Ovary (tissue), 7 donors: ENCODE measurements at regions not wholly inside any gene's neighbourhood (a gene's known extent, or its start where the extent isn't known, plus 50 kb on each side); places are given as distances from the start of the nearest gene placed in this dataset.

Experiments
- DNase-seq, 5 donors: peaks; one replicate each; pipeline ENCODE4 v3.0.0-alpha.2; 2019 to 2020
- H3K27ac ChIP-seq, 2 donors: fragments of 200-600 bp; one replicate each; pipeline versions ENCODE4 v1.5.1 to v1.8.0; 2019 to 2022
- H3K27me3 ChIP-seq: fragments of 200-600 bp; one replicate; pipeline ENCODE4 v1.8.0; 2022
- H3K36me3 ChIP-seq: fragments of 200-600 bp; sonication (generic); one replicate; pipeline ENCODE4 v1.5.1; 2019
- H3K4me1 ChIP-seq: one replicate; pipeline ENCODE4 v1.8.1; 2013; ENCODE audit warnings: mild to moderate bottlenecking, moderate library complexity; ENCODE audit not compliant: insufficient read depth
- H3K4me3 ChIP-seq: fragments of 200-600 bp; sonication (generic); one replicate; pipeline ENCODE4 v1.5.1; 2017
- H3K9me3 ChIP-seq, 2 donors: fragments of 200-600 bp in 1 of 2; sonication (generic) in 1 of 2; one replicate each; pipeline versions ENCODE4 v1.5.1 to v1.8.1; 2013 to 2019; ENCODE audit warnings: mild to moderate bottlenecking in 1 of 2, moderate library complexity in 1 of 2
- EP300 ChIP-seq: sonication (generic); formaldehyde crosslinking; IDR thresholded peaks from one replicate; pipeline ENCODE4 v1.6.1; 2017; ENCODE audit warnings: antibody characterized with exemption
- POLR2A ChIP-seq: fragments of 450-650 bp; IDR thresholded peaks from one replicate; pipeline ENCODE4 v1.6.1; 2017; ENCODE audit warnings: antibody characterized with exemption, mild to moderate bottlenecking, moderate library complexity
- WGBS, 3 donors: extraction: QIAGEN DNeasy Blood & Tissue Kit in 1 of 3; methylation state at CpG; one replicate each; pipeline versions ENCODE4 v1.1.5 to v1.1.7; 2013 to 2017; 5-methylcytosine and 5-hydroxymethylcytosine counted together
- intact Hi-C, 4 donors: fragments of 100-400 bp; cut with DNase I; formaldehyde crosslinking; loops; one replicate each; pipeline versions ENCODE4 v1.11.0 to v1.15.1; 2022 to 2023
- TF ChIP-seq, protein P1 (sequence below), 3 donors: fragments of 450-650 bp in 2 of 3; fragments of 200-600 bp in 1 of 3; IDR thresholded peaks; one replicate each; pipeline versions ENCODE4 v1.5.1 to v1.8.0; 2016 to 2022; ENCODE audit warnings: antibody characterized with exemption in 3 of 3, mild to moderate bottlenecking in 1 of 3
- donor health status: DM: no; HTN: no; CAD: no; lungs with moderate emphysema.
- donor health status: DM: no; HTN: no; CAD: no.
- donor health status: Bipolar disorder and iron deficiency.
- donor health status: DM: no; HTN: no; CAD: no.
- donor health status: DM: yes; HTN: yes; CAD: no.

DNA sequence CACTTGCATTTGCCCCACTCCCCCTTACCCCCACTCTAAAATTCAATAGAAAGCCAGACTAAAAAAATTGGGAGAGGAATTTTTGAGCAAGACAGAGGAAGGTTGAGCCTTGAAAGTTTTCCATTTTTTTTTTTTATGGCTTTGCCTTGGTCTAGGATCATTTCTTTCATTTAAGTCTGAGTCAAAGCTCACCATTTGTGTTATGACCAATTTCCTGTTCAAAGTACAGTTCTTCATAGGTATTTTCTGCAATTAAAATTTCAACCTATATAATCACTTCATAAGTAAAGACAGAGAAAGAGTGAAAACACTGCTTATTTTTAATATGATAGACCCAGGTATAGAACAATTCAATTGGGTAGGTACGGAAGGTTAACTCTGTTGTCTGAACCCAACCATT lies 436.6 kb upstream of the ADGRL2 start:
- WGBS, 3 donors, result 90 to 100% (median 98%) methylated on average over 1 of the region's 1 CpG
- TF ChIP-seq POLR2A (no peak), EP300 (no peak)
- TF ChIP-seq, protein P1, sequence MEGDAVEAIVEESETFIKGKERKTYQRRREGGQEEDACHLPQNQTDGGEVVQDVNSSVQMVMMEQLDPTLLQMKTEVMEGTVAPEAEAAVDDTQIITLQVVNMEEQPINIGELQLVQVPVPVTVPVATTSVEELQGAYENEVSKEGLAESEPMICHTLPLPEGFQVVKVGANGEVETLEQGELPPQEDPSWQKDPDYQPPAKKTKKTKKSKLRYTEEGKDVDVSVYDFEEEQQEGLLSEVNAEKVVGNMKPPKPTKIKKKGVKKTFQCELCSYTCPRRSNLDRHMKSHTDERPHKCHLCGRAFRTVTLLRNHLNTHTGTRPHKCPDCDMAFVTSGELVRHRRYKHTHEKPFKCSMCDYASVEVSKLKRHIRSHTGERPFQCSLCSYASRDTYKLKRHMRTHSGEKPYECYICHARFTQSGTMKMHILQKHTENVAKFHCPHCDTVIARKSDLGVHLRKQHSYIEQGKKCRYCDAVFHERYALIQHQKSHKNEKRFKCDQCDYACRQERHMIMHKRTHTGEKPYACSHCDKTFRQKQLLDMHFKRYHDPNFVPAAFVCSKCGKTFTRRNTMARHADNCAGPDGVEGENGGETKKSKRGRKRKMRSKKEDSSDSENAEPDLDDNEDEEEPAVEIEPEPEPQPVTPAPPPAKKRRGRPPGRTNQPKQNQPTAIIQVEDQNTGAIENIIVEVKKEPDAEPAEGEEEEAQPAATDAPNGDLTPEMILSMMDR (IDR thresholded peaks at IDR 0.05), result no peak
- no peak overlapping the region for H3K4me3 ChIP-seq
- H3K36me3 ChIP-seq, result no peaks in the 10 kb centered on the region
- no peak overlapping the region for H3K27ac ChIP-seq
- no peaks in the 10 kb centered on the region for H3K27me3 ChIP-seq
- intact Hi-C loops, result no loop called here
- no peaks in the 10 kb centered on the region for H3K4me1 ChIP-seq
- no peak for DNase-seq
- H3K9me3 ChIP-seq, result no peaks in the 10 kb centered on the region

DNA sequence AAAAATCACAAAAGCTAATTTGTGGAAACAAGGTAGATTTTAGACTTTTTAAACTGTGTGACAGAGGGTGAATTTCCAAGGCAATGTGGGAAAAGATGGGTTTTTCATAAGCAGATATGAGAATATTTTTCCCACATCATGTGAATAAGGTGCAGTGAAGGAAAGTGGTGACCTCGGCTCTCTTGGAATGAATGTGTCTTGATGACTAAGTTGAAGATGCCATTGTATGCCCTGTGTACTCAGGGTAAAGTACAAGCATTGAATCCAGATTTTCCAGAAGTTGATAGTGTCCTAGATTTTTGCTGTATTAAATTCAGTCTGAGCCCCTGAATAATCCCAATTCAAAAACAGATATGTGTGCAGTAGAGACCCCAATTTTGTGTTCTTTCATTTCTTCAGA lies 442.6 kb upstream of the ADGRL2 start:
- no peaks in the 10 kb centered on the region for H3K9me3 ChIP-seq
- no peak overlapping the region for H3K4me3 ChIP-seq
- no peaks in the 10 kb centered on the region for H3K4me1 ChIP-seq
- WGBS, 3 donors, result 86 to 88% (median 86%) methylated on average over 1 of the region's 1 CpG
- intact Hi-C loops, result no loop called here
- no peaks in the 10 kb centered on the region for H3K36me3 ChIP-seq
- H3K27me3 ChIP-seq, result no peaks in the 10 kb centered on the region
- no peak for DNase-seq
- no peak overlapping the region for H3K27ac ChIP-seq
- TF ChIP-seq EP300 (no peak), POLR2A (no peak)
- TF ChIP-seq, protein P1 (IDR thresholded peaks at IDR 0.05), result no peak

DNA sequence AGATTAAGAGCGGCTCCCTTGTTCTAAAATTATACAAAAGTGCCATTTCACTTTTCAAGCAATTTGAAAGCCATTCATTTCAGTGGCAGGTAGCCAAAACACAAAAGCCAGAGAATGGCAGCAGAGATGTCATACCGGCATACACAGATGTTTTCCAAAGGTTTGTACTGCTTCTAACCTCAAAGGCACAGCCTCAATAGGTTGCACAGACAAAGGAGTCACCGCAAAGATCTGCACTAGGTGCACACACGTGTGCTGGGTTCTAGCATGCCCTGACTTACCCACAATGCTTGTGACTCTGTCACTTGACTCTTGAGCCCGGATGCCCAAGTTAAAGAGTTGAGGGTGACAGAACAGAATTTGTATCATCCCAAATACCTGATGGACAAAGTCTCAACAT lies 448.9 kb upstream of the ADGRL2 start:
- Histone ChIP-seq H3K36me3 (no peaks in the 10 kb centered on the region), H3K27me3 (no peaks in the 10 kb centered on the region), H3K27ac (no peak overlapping the region), H3K9me3 (no peaks in the 10 kb centered on the region), H3K4me3 (no peak overlapping the region), H3K4me1 (no peaks in the 10 kb centered on the region)
- intact Hi-C loops, result no loop called here
- TF ChIP-seq EP300, result no peak
- no peak for DNase-seq
- WGBS, 3 donors, result 87 to 91% (median 90%) methylated on average over 5 of the region's 5 CpGs

DNA sequence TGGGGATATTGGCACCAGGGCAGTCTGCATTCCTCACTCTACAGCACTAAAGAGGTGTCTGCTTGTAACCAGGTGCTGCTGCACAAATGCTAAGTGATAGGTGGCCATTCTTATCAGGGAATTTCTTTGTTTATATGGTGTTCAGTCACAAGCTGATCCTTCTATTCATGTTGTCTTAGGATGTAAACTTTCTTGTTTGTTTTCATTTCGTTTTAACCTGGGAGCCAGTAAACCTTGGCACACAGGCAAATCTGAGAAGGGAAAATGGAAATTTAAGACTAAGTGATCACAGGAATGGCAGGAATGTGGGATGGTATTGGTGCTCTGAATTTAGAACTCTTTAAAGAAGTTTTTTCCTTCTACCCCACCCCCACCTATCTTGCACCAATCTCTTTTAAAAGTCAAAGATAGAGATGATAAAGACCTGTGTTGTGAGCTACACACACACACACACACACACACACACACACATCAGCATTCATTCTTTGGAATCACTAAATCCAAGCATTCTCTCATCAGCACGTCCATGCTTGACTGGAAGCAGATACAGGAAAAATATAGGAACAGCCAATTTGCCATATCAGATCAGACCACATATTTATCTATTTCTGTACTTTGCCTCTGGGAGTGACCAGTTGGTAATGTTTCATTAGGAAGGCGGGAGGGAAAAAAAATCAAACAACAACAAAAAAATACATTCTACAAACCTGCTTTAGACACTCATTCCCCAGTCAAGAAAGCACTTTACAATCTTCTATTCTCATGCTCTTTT lies 451.4 kb upstream of the ADGRL2 start:
- H3K9me3 ChIP-seq, result no peaks in the 10 kb centered on the region
- TF ChIP-seq POLR2A (no peak), EP300 (no peak)
- TF ChIP-seq, protein P1 (IDR thresholded peaks at IDR 0.05), result no peak
- no peak overlapping the region for H3K27ac ChIP-seq
- DNase-seq, result no peak
- no peak overlapping the region for H3K4me3 ChIP-seq
- 70 to 75% (median 72%) methylated on average over 3 of the region's 3 CpGs for WGBS, 3 donors
- H3K27me3 ChIP-seq, result no peaks in the 10 kb centered on the region
- H3K36me3 ChIP-seq, result no peaks in the 10 kb centered on the region
- H3K4me1 ChIP-seq, result no peaks in the 10 kb centered on the region
- intact Hi-C loops, result no loop called here

DNA sequence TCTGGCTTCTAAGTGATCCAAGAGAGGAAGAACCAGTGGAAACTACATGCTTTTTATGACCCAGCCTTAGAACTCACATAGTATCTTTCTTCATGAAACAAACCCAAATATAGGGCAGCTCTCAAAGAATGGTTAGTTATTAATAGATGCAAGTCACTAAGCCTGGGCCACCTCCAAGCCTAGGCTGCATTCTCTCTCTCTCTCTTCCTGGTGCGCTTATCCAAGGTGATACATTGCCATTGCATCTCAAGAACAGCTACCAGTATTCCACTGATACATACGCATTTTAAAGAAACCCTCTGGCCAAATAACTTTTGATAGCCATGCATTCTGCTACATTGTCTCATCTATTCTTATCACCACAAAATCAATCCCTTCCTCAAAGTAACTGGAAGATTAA lies 455.6 kb upstream of the ADGRL2 start:
- intact Hi-C loops, result no loop called here
- Histone ChIP-seq H3K36me3 (no peaks in the 10 kb centered on the region), H3K27ac (no peak overlapping the region), H3K4me3 (no peak overlapping the region), H3K4me1 (no peaks in the 10 kb centered on the region), H3K9me3 (no peaks in the 10 kb centered on the region), H3K27me3 (no peaks in the 10 kb centered on the region)
- WGBS, 3 donors, result 92 to 99% (median 94%) methylated on average over 2 of the region's 2 CpGs
- DNase-seq, result no peak
- no peak for TF ChIP-seq POLR2A
